H9 (cell line): ENCODE measurements at regions not wholly inside any gene's neighbourhood (a gene's known extent, or its start where the extent isn't known, plus 50 kb on each side); places are given as distances from the start of the nearest gene placed in this dataset.

Experiments used
- DNase-seq: peaks from one replicate; pipeline ENCODE4 v3.0.0-alpha.2; 2017
- H2AFZ ChIP-seq: one replicate; pipeline ENCODE4 v1.6.1; 2013; ENCODE audit warnings: mild to moderate bottlenecking, low read length, control low read depth, moderate library complexity
- H2AK5ac ChIP-seq: 2 replicates; pipeline ENCODE4 v1.6.1; 2013; ENCODE audit warnings: low read length, control low read depth, mixed read lengths; ENCODE audit not compliant: insufficient read length
- H2BK120ac ChIP-seq: one replicate; pipeline ENCODE4 v1.6.1; 2013; ENCODE audit warnings: low read depth, mild to moderate bottlenecking, low read length, control low read depth, inconsistent platforms; ENCODE audit not compliant: poor library complexity, severe bottlenecking
- H2BK12ac ChIP-seq: 2 replicates; pipeline ENCODE4 v1.6.1; 2013; ENCODE audit warnings: low read length, control low read depth, mixed read lengths, low read depth; ENCODE audit not compliant: insufficient read length
- H2BK15ac ChIP-seq: 2 replicates; pipeline ENCODE4 v1.6.1; 2013; ENCODE audit warnings: low read depth, low read length, control low read depth
- H2BK20ac ChIP-seq: one replicate; pipeline ENCODE4 v1.6.1; 2013; ENCODE audit warnings: low read depth, mild to moderate bottlenecking, low read length, control low read depth, inconsistent platforms; ENCODE audit not compliant: poor library complexity, severe bottlenecking
- H2BK5ac ChIP-seq: 2 replicates; pipeline ENCODE4 v1.6.1; 2013; ENCODE audit warnings: low read length, control low read depth, mixed read lengths; ENCODE audit not compliant: insufficient read length
- H3K14ac ChIP-seq: 2 replicates; pipeline ENCODE4 v1.6.1; 2013; ENCODE audit warnings: low read length, control low read depth; ENCODE audit not compliant: insufficient read depth
- H3K18ac ChIP-seq: 2 replicates; pipeline ENCODE4 v1.6.1; 2013; ENCODE audit warnings: low read depth, mild to moderate bottlenecking, mixed read lengths, low read length, control low read depth; ENCODE audit not compliant: insufficient read length
- H3K23ac ChIP-seq: 2 replicates; pipeline ENCODE4 v1.6.1; 2013; ENCODE audit warnings: low read length, control low read depth, mixed read lengths, low read depth; ENCODE audit not compliant: insufficient read length
- H3K23me2 ChIP-seq: 2 replicates; pipeline ENCODE4 v1.6.1; 2013; ENCODE audit warnings: low read depth, mild to moderate bottlenecking, mixed read lengths, low read length, control low read depth; ENCODE audit not compliant: insufficient read length, poor library complexity, severe bottlenecking
- H3K27ac ChIP-seq: 2 replicates; pipeline ENCODE4 v1.5.1; 2013; ENCODE audit warnings: low read length, control low read depth, mixed read lengths, low read depth; ENCODE audit not compliant: insufficient read length
- H3K27me3 ChIP-seq: 2 replicates; pipeline ENCODE4 v1.6.1; 2013; ENCODE audit warnings: low read length, control low read depth, inconsistent platforms; ENCODE audit not compliant: insufficient read depth
- H3K4ac ChIP-seq: 2 replicates; pipeline ENCODE4 v1.6.1; 2013; ENCODE audit warnings: low read depth, mild to moderate bottlenecking, control low read depth, inconsistent platforms, low read length, moderate library complexity
- H3K4me1 ChIP-seq: 2 replicates; pipeline ENCODE4 v1.6.1; 2013; ENCODE audit warnings: low read length, control low read depth, inconsistent platforms; ENCODE audit not compliant: insufficient read depth
- H3K4me2 ChIP-seq: 2 replicates; pipeline ENCODE4 v1.6.1; 2013; ENCODE audit warnings: low read length, control low read depth, mixed read lengths; ENCODE audit not compliant: insufficient read length, insufficient read depth
- H3K56ac ChIP-seq: 2 replicates; pipeline ENCODE4 v1.6.1; 2013; ENCODE audit warnings: low read depth, mild to moderate bottlenecking, mixed read lengths, low read length, control low read depth; ENCODE audit not compliant: insufficient read length
- H3K79me1 ChIP-seq: 2 replicates; pipeline ENCODE4 v1.6.1; 2013; ENCODE audit warnings: low read depth, mild to moderate bottlenecking, moderate library complexity, low read length, control low read depth, inconsistent platforms; ENCODE audit not compliant: insufficient read depth, poor library complexity, severe bottlenecking
- H3K79me2 ChIP-seq: 2 replicates; pipeline ENCODE4 v1.6.1; 2013; ENCODE audit warnings: low read length, control low read depth, inconsistent platforms; ENCODE audit not compliant: insufficient read depth
- H3K9ac ChIP-seq: 2 replicates; pipeline ENCODE4 v1.6.1; 2013; ENCODE audit warnings: low read length, control low read depth, mixed read lengths; ENCODE audit not compliant: insufficient read length; ENCODE audit errors: extremely low read depth
- H3K9me3 ChIP-seq: one replicate; pipeline ENCODE4 v1.6.1; 2013; ENCODE audit warnings: low read depth, low read length, inconsistent platforms; ENCODE audit not compliant: control insufficient read depth
- H3T11ph ChIP-seq: one replicate; pipeline ENCODE4 v1.6.1; 2013; ENCODE audit warnings: mild to moderate bottlenecking, low read length, control low read depth, inconsistent platforms
- H4K20me1 ChIP-seq: one replicate; pipeline ENCODE4 v1.6.1; 2013; ENCODE audit not compliant: control insufficient read depth, insufficient read length, insufficient read depth
- H4K5ac ChIP-seq: 2 replicates; pipeline ENCODE4 v1.6.1; 2013; ENCODE audit warnings: low read depth, mild to moderate bottlenecking, mixed read lengths, low read length, control low read depth; ENCODE audit not compliant: insufficient read length
- H4K8ac ChIP-seq: replicated peaks from 2 replicates; pipeline ENCODE4 v1.6.1; 2013; ENCODE audit warnings: low read length, control low read depth, mixed read lengths, low read depth; ENCODE audit not compliant: insufficient read length
- H4K91ac ChIP-seq: 2 replicates; pipeline ENCODE4 v1.6.1; 2013; ENCODE audit warnings: low read depth, mild to moderate bottlenecking, moderate library complexity, mixed read lengths, low read length, control low read depth; ENCODE audit not compliant: insufficient read length
- H3K27ac Mint-ChIP-seq, 3 experiments: 2 replicates in 2 of 3; 3 replicates in 1 of 3; pipeline ENCODE4 v1.8.0; 2020 to 2021; ENCODE audit warnings: mixed read lengths in 3 of 3, mild to moderate bottlenecking in 1 of 3, moderate library complexity in 1 of 3
- H3K27me3 Mint-ChIP-seq: 2 replicates; pipeline ENCODE4 v1.8.0; 2021; ENCODE audit warnings: low read depth, mild to moderate bottlenecking, moderate library complexity, mixed read lengths
- H3K36me3 Mint-ChIP-seq, 3 experiments: 2 replicates in 2 of 3; 3 replicates in 1 of 3; pipeline ENCODE4 v1.8.0; 2020 to 2021; ENCODE audit warnings: low read depth in 3 of 3, mixed read lengths in 3 of 3; ENCODE audit not compliant: insufficient read depth in 1 of 3
- H3K4me1 Mint-ChIP-seq, 2 experiments: 2 replicates each; pipeline ENCODE4 v1.8.0; 2020; ENCODE audit warnings: mixed read lengths in 2 of 2
- H3K4me3 Mint-ChIP-seq, 2 experiments: 2 replicates in 1 of 2; 3 replicates in 1 of 2; pipeline ENCODE4 v1.8.0; 2020 to 2021; ENCODE audit warnings: mild to moderate bottlenecking in 2 of 2, mixed read lengths in 2 of 2, moderate library complexity in 1 of 2
- H3K9me3 Mint-ChIP-seq, 2 experiments: 2 replicates in 1 of 2; 3 replicates in 1 of 2; pipeline ENCODE4 v1.8.0; 2020; ENCODE audit warnings: mild to moderate bottlenecking in 2 of 2, mixed read lengths in 2 of 2, moderate library complexity in 1 of 2
- CTCF ChIP-seq: fragments of 200-600 bp; sonication (generic); conservative IDR thresholded peaks from 3 replicates; pipeline ENCODE4 v1.8.0; 2021; ENCODE audit warnings: antibody characterized with exemption, mild to moderate bottlenecking
- WGBS: extraction: QIAGEN DNeasy Blood & Tissue Kit; methylation state at CpG from one replicate; pipeline ENCODE4 v1.1.7; 2013; ENCODE audit warnings: missing lambda C conversion rate, low lambda C conversion rate, mixed read lengths; ENCODE audit not compliant: insufficient read length; ENCODE audit errors: extremely low coverage; 5-methylcytosine and 5-hydroxymethylcytosine counted together

- Histone ChIP-seq H3K9me3 (no peaks in the 10 kb centered on the region), H2BK5ac (no peak overlapping the region), H2BK20ac (no peak overlapping the region), H3K18ac (no peak overlapping the region), H3T11ph (no peak overlapping the region), H4K5ac (no peak overlapping the region), H3K56ac (no peak overlapping the region), H2BK12ac (no peak overlapping the region), H3K4me2 (no peak overlapping the region), H3K4ac (no peak overlapping the region), H4K8ac (no peak overlapping the region), H3K9ac (no peak overlapping the region), H3K79me2 (no peaks in the 10 kb centered on the region), H3K14ac (no peak overlapping the region), H3K27me3 (no peaks in the 10 kb centered on the region), H2BK15ac (no peak overlapping the region), H3K23ac (no peak overlapping the region), H3K23me2 (no peaks in the 10 kb centered on the region), H3K4me1 (no peaks in the 10 kb centered on the region), H2AFZ (no peak overlapping the region), H2BK120ac (no peak overlapping the region), H4K91ac (no peak overlapping the region), H3K79me1 (no peaks in the 10 kb centered on the region), H3K27ac (no peak overlapping the region), H2AK5ac (no peak overlapping the region), H4K20me1 (no peaks in the 10 kb centered on the region)
- Mint-ChIP-seq H3K9me3 (peaks cover 0 to 2% of the 10 kb centered on the region in 2 experiments; a peak in 3 of 5 replicates), H3K4me3 (no peak overlapping the region), H3K27ac (0 out of 7 replicates have a peak overlapping the region, but pooled peaks of 1 of the 3 experiments have one; percentile 59), H3K27me3 (no peaks in the 10 kb centered on the region), H3K4me1 (0 out of 4 replicates have a peak, but pooled peaks cover 0 to 2% of the 10 kb centered on the region in 2 experiments), H3K36me3 (no peaks in the 10 kb centered on the region)
- WGBS = no CpG with 5 or more reads among the region's 5 CpGs
- no peak for DNase-seq
- no peak for TF ChIP-seq CTCF
Measured at GRCh38 chr21:18760247-18760646, 356.7 kb upstream of the TMPRSS15 start.
